ENCODE measurements at regions not wholly inside any gene's neighbourhood (a gene's known extent, or its start where the extent isn't known, plus 50 kb on each side); places are given as distances from the start of the nearest gene placed in this dataset.

DNA sequence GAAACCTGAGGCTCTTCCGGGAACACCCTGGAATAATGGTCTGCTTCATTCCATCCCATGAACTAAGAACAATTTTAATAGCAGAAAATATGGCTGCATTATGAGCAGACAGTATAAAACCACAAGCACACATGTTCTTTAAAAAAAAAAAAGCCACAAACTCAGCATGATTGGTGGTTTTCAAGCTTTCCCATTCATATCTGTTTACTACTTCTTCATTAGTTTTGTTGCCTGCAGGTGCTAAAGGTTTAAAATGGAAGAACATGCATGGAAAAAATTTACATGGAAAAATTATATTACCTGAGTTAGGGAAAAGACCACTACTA, 137.9 kb upstream of the HES1 start:
- TF ChIP-seq, protein P1, sequence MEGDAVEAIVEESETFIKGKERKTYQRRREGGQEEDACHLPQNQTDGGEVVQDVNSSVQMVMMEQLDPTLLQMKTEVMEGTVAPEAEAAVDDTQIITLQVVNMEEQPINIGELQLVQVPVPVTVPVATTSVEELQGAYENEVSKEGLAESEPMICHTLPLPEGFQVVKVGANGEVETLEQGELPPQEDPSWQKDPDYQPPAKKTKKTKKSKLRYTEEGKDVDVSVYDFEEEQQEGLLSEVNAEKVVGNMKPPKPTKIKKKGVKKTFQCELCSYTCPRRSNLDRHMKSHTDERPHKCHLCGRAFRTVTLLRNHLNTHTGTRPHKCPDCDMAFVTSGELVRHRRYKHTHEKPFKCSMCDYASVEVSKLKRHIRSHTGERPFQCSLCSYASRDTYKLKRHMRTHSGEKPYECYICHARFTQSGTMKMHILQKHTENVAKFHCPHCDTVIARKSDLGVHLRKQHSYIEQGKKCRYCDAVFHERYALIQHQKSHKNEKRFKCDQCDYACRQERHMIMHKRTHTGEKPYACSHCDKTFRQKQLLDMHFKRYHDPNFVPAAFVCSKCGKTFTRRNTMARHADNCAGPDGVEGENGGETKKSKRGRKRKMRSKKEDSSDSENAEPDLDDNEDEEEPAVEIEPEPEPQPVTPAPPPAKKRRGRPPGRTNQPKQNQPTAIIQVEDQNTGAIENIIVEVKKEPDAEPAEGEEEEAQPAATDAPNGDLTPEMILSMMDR (IDR thresholded peaks at IDR 0.05; ENCODE audit: poor library complexity) = no peak
- TF ChIP-seq EZH2 (IDR thresholded peaks at IDR 0.05; ENCODE audit: borderline replicate concordance) (no peak), EZH2phosphoT487 (IDR thresholded peaks at IDR 0.05; ENCODE audit: low read depth, severe bottlenecking, unreplicated experiment) (no peak)

Data from hepatocyte (in vitro differentiated cells).